CD1c-positive myeloid dendritic cell (primary cell): ENCODE measurements at regions not wholly inside any gene's neighbourhood (a gene's known extent, or its start where the extent isn't known, plus 50 kb on each side); places are given as distances from the start of the nearest gene placed in this dataset.
"Not testable (repeated sequence)": the region's sequence is repeated elsewhere in the genome, so short reads cannot be mapped to it uniquely, and the experiment has no call there.

ENCODE experiments used
- DNase-seq: peaks from one replicate; pipeline ENCODE4 v3.0.0-alpha.2; 2016; ENCODE audit errors: extremely low spot score

DNA sequence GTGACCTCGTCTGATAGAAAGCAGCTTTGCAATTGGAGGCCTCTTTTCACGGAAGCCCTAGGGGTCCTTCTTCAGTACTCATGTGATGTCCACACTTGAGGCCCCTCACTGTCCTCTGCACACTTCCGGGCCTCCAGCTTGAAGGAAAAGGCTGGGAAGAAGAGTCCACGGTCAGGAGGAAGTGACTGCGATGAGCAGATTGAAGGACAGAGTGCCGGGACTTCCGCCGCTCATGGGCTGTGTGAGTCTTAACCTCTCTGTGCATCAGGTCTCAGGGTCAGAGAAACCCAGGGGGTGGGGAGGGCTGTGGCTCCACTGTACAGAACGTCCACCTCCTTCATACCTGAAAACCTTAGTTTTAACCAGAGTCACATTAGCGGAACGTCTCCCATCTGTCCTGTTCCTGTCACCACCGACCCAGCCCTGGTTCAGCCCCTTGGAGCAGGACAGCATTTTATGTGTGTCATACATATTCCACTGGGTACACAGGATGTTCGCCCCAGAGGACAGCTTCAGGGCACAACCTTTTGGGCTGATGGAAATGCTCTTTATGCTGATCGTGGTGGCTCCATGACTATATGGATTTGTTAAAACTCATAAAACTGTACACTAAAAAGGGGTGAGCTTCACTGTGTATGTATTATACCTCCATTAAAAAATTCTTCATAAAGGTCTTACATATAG lies 51.0 kb upstream of the SORCS2 start:
- no peak for DNase-seq

DNA sequence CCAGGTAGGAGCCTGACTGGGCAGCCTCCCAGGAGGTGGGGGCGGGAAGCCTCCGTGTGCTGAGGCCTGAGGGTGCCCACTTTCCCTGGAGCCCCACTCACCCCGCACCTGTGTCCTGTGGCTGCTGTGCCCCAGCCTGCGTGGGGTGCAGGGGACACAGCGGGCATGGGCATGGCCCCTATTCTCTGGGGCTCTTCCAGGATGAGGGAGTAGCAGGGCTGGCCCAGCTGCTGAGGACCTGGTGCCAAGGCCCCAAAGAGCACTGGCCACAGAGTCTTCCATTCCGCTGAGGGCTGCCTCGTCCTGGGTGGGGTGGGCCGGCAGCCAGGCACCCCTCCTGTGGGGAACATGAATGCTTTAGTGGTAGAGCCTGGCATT lies 51.7 kb upstream of the SORCS2 start:
- no peak for DNase-seq

DNA sequence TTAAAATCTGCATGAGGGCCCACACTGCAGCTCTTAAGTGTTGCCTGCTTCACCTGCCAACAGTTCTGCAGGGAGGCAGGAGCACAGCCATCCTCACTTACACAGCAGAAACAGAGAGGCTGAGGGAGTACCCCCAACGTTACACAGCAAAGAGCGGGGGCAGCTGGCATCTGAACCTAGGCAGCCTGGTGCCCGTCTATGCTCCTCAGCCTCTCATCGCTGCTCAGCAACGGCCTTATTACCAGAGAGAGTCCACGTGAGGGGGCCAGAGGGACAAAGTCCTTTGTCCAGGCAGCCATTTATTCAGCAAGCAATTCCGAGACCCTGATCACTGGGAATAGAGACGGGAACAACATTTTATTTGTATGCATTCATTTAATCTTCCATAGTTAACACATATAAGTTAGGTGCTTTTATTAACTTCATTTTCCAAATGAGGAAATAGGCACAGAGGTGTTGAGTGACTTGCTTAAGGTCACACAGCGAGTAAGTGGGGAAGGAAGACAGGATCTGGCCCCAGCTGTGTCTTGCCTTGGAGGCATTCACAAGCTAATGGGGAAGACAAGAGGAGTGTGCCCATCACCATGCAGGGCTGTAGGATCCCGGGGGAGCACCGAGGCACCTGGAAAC lies 52.2 kb upstream of the SORCS2 start:
- DNase-seq, result no peak

DNA sequence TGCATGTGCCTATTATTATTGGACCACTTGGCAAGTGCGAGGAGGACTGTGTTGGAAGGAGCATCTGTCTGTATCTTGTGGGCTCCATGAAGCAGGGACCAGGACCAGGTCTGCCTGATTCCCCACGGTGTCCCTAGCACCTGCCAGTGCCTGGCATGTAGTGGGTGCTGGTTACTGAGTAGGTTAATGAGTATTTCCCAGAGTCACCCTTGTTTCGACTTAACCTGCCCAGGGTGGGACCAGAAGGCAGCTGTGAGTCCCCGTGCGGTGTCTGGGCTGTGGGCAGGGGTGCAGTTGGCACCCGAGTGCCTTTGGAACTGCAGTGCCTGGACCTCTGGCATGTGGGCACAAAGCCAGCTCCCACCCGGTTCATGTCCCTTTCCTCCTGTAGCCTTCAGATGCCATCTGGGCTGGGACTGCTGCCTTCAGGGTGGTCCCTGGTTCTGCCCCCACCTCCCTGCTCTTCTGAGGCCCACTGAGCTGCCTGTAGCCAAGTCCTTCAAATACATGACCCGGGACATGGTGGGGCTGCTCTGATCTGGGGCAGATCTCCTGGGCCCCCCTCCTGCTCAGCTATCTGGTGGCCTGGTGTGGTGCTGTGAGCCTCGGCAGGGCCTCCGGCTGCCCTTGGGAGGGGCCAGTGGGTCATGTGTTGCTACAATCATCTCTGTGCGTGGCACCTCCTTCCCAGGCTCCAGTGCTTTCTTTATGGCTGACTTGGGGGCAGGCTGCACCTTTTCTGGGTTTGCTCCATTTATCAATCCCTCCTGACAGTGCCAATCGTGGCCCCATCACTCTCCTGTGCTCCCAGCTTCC lies 53.0 kb upstream of the SORCS2 start:
- no peak for DNase-seq

DNA sequence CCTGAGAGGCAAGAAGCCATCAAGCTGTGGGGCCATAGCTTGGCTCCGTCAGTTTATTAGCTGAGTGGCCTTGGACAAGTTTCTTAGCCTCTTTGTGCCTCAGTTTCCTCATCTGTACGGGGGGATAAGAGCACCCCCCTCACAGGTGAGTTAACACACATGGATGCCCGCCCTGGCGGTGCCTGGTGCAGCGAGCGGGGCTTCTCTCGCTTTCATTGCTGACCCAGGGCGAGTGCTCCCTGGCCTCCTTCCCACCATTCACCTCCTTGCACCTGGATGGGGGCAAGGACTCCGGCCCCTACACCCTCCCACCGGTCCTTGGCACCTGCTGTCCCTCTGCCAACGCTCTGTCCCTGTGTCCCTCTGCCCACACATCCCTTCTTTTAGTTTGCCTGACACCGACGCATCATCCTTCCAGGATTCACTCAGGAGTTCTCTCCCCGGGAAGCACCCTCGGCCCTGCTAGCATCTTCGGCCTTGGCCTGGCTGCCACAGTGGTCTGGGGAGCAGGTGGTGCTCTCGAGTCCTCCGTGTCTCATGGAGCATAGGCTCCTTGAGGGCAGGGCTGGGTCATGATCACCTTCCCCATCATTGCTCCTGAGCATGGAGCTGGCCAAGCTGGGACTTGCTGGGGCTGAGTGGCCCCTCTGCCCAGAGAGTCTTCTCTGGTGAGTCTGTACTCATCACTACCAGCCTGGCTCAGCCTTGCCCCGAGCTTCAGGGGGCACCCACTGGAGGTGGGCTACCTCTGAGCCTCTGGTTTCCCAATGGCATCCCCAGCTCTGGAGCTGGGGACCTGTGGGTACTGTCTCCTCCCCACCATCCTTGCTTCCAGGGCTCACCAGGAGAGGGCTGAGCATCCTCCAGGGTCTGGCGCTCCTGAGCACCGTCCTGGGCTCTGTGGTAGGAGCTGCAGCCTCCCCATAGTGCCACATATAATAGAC lies 53.8 kb upstream of the SORCS2 start:
- no peak for DNase-seq

DNA sequence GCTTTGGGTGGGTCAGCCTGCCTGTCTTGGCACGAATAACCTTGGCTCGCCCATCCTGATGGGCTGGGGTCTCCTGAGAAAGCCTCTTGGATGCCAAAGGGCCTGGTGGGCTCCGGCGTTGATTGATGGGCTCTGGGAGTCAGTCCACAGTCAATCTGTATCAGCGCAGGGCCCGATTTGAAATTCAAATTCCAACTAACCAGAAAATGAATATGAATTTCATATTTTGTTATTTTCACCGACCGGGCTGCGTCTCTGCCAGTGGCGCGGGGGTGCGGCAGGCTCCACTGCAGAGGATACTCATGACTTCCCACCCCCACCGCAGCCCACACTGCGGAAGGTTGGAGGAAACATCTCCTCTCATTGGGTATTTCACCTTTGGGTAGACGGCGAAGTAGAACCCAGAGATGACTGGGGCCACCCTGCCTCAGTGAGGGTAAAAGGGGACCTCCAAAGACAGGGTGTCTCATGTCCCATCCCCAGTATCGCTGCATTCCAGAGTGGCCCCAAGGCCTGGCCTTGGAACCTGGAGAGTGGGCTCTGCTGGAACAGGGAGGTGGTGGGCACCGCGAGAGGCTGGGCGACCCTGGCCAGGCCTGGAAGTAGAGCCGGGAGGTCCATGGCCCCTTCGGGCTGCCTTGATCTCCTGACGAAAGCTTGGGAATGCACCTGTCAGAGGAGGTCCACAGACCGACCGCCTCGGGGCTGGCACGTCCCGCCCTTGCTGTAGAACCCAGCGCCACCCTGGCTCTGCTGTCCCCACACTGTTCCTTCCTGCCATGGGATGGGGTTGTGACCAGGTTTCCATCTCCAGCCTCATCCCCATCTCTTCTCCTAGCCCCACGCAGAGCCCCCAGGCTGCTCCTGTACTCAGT lies 54.8 kb upstream of the SORCS2 start:
- DNase-seq, result no peak

DNA sequence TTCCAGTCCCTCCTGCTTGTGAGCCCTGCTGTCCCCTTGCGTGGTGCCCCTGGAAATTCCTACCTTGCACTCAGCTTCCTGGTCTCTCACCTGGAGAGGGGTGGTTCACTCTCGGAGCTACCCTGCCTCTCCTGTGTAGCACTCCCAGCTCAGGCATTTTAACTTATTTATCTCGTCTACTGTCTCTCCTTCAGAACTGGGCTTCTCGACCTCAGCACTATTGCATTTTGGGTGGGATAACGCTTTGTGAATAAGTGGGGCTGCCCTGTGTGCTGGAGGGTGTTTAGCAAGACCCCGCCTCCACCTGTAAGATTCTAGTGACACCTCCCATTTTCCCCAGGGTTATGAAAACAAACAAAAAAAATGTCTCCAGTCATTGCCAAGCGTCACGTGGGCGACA lies 56.0 kb upstream of the SORCS2 start:
- no peak for DNase-seq

DNA sequence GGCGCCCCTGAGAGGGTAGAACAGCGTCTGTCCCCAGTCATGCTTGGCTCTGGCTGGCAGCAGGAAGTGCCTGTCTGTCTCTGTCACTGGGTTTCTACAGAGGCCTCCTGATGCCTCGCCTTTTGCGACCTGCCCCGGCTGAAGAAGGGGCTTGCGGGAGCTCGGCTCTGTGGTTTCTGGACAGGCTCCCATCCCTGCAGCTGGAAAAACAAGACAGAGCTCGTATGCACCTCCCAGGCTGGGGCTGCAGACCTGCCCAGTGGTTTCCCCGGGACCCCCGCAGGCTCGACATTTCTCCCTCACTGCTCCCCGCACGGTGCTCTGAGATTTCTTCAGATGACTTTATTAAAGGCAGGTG lies 57.0 kb upstream of the SORCS2 start:
- no peak for DNase-seq

DNA sequence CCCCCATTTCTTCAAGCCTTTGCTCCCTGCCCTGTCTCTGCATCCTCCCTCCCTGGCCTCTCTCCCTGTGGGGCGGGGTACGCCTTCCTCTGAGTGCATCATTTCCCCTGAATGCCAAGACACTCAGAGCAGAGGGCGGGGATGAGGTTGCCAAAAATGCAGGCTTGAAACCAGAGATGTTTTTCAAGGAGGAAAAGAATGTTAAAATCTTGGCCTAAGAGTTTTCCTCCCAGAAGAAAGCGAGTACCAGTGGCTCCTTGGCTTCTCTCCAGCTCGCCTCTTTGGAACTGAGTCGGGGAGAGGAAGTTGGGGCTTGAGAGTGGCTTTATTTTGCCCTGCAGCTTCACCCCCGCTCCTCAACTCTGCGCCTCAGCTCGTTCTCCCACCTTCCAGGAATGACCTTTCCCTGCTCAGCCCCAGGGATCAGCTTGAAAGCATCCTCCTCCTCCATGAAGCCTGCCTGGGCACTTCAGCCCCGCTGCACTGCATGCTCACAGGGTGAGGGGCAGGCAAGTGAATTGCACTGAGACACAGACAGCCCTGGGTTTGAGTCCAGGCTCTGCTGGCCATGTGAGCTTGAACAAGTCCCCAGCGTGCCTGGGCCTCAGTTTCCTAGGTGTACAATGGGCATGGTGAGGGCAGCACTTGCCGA lies 57.5 kb upstream of the SORCS2 start:
- peak; percentile 3 for DNase-seq

DNA sequence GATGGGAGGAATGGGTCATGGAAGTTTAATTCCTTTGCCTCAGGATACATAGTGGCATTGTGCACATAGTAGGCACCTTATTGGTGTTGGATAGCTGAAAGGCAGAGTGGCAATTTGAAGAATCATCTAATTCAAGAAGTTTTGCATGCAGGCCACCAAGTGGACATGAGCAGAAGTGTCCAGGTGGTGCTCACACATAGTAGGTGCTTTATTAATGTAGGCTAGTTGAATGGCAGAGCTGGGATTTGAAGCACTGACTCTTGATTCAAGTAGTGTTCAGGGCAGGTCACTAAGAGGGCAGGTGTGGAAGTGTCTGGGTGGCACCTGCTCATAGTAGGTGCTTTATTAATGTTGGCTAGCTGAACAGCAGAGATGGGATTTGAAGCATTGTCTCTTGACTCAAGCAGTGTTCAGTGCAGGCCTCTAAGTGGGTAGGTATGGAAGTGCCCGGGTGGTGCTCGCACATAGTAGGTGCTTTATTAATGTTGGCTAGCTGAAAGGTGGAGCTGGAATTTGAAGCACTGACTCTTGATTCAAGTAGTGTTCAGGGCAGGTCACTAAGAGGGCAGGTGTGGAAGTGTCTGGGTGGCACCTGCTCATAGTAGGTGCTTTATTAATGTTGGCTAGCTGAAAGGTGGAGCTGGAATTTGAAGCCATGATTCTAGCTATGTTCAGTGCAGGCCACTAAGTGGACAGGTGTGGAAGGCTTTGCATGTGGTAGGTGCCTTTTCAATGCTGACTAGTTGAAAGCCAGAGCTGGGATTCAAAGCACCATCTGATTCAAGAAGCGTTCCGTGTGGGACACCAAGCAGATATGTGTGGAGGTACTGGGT lies 58.3 kb upstream of the SORCS2 start:
- DNase-seq, result not testable (repeated sequence)

DNA sequence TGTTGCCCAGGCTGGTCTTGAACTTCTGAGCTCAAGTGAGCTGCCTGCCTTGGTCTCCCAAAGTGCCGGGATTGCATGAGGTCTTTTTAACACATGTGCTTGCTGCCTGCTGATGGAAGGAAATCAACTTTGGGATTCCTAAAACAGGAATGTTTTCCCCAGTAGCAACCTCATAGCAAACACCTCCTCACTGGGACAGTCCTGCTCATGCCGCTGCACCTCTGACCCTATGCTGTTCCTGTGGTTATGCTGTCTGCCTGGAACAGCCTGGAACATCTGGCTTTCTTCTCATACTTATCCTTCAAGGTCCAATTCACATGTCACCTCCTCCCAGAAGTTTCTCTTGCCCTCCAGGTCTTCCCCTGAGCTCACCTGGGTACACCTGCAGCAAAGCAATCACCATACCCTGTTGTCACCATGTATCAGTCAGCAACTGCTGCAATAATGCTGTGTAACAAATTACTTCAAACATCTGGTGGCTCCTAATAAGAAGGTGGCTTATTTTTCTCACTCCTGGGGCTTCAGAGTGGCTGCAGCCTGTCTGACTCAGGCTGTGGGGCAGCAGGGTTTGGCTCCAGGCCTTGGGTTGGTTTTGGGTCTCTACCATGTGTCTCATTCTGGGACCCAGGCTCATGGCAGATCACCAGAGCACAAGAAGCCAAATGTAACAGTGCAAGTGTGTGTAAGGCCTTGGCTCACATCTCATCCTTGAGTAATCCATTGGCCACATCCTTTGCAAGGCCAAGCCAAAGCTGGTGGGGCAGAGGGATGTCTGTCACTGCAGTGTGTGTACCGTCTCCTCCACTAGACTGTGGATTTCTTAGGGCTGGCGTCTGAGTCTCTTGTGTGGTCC lies 59.4 kb upstream of the SORCS2 start:
- DNase-seq, result no peak

DNA sequence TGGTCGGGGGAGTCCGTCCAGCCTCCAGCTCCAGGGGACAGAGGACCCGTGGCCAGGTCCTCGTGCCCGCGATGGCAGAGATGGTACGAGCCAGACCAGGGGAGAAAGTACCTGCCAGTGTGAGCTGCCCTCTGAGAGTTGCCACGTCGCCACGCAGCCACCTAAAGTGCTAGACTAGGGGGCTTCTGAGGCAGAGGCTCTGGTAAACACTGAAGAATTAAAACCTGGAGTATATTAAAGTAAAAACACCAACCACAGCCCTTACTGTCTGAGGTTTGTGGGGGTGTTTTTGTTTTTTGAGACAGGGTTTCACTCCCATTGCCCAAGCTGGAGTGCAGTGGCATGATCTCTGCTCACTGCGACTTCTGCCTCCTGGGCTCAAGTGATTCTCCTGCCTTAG lies 60.1 kb upstream of the SORCS2 start:
- no peak for DNase-seq

DNA sequence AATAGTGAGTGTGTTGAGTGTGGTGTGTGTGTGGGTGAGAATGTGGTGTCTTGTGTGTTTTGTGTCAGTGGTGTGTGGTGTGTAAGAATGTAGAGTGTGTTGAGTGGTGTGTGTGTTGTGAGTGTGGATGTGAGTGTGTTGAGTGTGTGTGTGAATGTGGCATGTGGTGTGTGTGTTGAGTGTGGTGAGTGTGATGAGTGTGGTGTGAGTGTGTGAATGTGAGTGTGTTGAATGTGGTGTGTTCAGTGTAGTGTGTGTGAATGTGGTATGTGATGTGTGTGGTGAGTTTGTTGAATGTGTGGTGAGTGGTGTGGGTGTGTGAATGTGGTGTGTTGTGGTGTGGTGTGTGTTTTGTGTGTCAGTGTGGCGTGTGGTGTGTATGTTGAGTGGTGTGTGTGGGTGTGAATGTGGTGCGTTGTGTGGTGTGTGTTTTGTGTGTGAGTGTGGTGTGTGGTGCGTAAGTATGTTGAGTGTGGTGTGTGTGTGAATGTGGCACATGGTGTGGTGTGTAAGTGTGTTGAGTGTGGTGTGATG lies 60.8 kb upstream of the SORCS2 start:
- no peak for DNase-seq

DNA sequence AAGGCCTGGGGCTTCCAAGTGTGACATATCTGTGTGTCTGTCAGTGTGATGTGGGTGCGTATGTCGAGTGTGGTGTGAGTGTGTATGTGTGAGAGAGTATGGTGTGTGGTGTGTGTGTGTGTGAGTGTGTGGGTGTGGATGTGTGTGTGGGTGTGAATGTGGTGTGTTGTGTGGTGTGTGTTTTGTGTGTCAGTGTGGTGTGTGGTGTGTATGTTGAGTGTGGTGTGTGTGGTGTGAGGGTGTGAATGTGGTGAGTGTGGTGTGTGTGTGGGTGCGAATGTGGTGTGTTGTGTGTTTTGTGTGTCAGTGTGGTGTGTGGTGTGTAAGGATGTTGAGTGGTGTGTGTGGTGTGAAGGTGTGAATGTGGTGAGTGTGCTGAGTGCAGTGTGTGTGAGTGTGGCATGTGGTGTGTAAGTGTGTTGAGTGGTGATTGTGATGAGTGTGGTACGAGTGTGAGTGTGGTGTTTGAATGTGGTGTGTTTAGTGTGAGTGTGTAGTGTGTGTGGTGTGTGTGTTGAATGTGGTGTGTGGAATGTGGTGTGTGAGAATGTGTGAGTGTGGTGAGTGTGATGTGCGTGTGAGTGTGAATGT lies 61.6 kb upstream of the SORCS2 start:
- no peak for DNase-seq

DNA sequence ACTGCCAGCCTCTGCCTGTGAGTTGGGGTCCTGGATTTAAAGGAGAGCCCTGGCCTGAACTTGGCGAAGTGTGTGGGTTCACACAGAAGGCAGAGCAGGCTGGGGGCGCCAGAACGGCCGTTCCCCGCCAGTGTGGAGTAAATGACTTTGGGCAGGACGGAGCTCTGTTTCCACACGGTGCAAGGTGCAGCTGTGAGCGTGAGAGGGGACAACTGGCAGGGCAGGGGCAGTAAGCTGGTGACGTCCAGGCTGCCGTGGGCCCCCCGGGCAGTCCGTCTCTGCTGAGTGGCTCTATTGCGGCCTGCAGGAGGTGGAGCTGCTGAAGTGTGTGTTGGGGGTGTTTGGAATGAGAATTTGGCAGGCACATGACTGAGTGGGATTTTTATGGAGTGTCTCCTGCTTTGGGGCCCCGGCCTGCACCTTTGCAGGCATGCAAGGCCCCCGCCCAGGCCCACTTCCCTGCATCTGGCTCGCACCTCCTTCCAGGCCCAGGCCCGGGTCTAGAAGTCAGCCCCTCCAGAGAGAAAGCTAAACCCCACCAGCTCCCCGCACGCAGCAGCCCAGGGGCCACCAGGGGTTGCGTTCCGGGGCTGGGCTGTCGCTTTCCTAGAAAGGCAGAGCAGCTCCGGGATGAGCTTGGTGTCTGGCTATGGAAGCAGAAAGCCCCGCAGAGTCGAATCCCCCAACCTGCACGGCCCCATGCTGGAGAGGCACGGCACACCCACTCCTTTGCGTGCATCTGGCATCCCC lies 62.2 kb upstream of the GRPEL1 start:
- no peak for DNase-seq

DNA sequence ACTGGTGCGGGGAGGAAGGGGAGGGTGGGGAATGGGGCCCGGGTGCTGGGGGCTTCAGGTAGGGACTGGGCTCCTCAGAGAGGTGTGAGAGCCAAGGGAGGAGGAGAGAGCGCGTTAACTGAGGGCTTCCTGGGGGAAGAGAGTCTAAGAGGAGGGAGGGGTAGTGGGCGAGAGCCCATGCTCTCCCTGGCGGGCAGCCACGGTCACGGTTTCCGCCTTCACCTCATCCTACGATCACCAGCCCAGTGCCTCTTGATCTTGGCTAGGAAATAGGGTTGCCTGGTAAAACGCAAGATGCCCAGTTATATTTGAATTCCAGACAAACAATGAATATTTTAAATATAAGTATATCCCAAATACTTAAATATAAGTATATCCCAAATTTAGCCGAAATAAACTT lies 60.8 kb upstream of the GRPEL1 start:
- no peak for DNase-seq

DNA sequence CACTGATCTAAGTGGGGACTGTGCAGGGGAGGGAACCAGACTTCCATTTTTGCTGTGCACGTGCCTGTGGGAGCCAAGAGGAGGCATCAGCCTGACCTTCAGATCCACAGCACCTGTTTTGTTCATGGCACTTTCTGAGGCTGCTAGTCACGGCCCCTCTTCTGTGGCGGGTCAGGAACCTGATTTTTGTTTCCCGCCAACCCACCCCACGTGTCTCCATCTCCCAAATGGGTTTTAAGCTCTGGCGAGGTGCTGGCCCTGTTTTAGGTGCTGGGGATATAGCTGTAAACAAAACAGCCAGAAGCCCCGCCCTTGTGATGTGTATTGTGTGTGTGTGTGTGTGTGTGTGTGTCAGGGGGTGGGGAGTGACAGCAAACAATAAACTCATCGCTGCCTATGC lies 60.4 kb upstream of the GRPEL1 start:
- no peak for DNase-seq
